Fibroblast of villous mesenchyme (primary cell): ENCODE measurements at regions not wholly inside any gene's neighbourhood (a gene's known extent, or its start where the extent isn't known, plus 50 kb on each side); places are given as distances from the start of the nearest gene placed in this dataset.

Experiments used
- DNase-seq: peaks from one replicate; pipeline ENCODE4 v3.0.0-alpha.2; 2010; ENCODE audit warnings: low read depth
- H3K4me3 ChIP-seq: 2 replicates; pipeline ENCODE4 v1.5.1; 2011; ENCODE audit warnings: low read depth, mild to moderate bottlenecking, low read length
- CTCF ChIP-seq: IDR thresholded peaks from 2 replicates; pipeline ENCODE4 v1.5.1; 2012; ENCODE audit warnings: low read depth, mild to moderate bottlenecking, low read length; ENCODE audit not compliant: insufficient read depth

DNA sequence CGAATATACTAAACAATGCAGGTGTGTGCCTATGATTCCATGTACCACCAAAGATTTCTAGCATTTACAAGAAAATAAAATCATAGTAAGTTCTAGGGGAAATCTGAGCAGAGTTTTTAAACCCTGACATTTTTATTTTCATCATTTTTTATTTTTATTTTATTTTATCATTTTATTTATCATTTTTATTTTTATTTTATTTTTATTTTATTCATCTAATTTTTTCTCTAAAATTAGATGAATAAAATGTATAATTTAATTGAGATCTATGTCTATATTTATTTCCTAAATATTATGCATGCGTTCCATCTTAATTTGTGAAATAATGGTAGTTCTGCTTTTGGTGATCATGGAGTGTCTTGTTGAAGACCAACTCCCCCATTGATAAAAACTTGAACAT is 257.6 kb upstream of the DOK6 start:
- no peak for DNase-seq
- no peak for TF ChIP-seq CTCF
- no peak overlapping the region for H3K4me3 ChIP-seq

- TF ChIP-seq CTCF: no peak
- no peak for DNase-seq
- no peak overlapping the region for H3K4me3 ChIP-seq
Observed at GRCh38 chr18:69152436-69152835, 248.3 kb upstream of the DOK6 start.

DNA sequence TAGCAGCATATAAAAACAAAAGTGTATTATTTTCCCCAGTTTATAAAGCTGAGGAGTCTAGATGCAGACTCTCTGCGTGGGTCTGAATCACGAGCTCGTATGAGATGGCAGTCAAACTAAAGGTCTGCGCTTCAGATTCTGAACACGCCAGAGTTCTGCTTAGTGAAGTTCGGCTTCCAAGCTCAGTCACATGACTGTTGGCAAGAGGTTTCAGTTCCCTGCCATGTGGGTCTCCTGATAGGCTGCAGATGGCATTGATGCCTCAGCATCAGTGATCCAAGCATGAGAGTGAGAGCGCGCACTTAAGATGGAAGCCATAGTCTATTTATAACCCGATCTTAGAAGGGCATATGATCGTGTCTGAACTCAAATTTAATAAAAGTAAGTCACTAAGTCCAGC is 242.8 kb upstream of the DOK6 start:
- no peak for TF ChIP-seq CTCF
- no peak overlapping the region for H3K4me3 ChIP-seq
- DNase-seq: no peak

GRCh38 chr18:69158944-69159343 is 241.7 kb upstream of the DOK6 start:
- no peak for DNase-seq
- no peak for TF ChIP-seq CTCF
- H3K4me3 ChIP-seq: no peak overlapping the region

DNA sequence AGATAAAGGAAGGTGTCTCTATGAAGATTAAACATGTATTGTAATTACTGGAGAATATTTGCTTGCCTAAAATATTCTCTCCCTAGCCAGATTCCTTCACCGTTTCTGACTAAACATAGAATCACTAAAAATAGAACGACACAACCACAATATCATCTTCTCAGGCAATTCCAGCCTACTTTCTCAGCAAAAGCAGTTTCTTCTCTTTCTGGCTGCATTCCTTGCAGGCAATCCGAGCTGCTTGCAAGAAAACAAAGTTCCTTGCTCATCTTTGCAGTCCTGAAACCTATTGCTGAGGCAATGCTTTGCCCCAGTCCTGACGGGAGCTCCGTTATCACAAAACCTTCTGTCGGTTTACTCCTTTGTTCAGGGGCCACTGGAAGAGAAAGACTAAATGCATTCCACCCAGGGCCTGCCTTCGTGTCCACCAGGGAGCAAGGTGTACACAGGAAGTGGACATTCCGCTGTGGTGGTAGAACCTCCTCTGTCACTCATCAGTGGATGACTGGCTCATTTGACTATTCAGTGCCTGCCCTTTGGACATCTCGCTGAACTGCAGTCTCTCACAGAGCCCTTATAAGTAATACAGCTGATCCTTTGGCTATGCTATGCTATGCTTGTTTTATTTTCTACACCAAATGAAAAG is 239.2 kb upstream of the DOK6 start:
- DNase-seq: peak; percentile 26
- no peak for TF ChIP-seq CTCF
- H3K4me3 ChIP-seq: no peak overlapping the region

DNA sequence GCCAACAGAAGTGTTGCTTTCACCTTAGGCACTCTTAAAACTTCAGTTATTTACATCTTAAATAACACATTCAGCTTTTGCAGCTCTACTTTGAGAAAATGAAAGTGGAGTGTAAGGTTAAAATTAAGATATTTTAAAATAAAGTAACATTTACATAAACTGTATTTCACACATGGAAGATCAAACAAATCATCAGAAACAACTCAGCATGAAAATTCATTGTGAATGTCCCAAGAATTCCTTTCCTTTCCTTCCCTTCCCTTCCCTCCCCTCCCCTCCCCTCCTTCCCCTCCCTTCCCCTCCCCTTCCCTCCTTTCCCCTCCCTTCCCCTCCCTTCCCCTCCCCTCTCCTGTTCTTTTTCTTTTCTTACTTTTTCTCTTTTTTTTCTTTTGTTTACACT is 238.0 kb upstream of the DOK6 start:
- DNase-seq: no peak
- no peak overlapping the region for H3K4me3 ChIP-seq
- TF ChIP-seq CTCF: no peak

DNA sequence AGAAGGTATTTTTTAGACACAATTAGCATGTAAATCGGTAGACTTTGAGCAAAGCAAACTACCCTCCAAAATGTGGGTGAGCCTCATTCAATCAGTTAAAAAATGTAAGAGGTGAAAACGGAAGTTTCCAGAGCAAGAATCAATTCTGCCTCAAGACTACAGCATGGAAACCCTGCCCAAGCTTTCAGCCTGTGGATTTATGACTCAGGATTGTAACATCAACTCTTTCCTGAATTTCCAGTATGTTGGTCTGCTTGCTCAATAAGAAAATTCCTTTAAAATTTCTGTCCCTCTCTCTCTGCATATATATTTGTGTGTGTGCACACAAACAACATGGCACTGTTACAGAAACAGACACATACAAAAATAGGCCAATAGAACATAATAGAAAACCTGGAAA is 228.6 kb upstream of the DOK6 start:
- no peak overlapping the region for H3K4me3 ChIP-seq
- TF ChIP-seq CTCF: no peak
- no peak for DNase-seq
